GM12878 (cell line): ENCODE measurements at regions not wholly inside any gene's neighbourhood (a gene's known extent, or its start where the extent isn't known, plus 50 kb on each side); places are given as distances from the start of the nearest gene placed in this dataset.

Experiments
- ATAC-seq: fragments of 200-7000 bp; cut with Tn5 transposase; 3 replicates; pipeline ENCODE4 v1.9.1; 2020; ENCODE audit warnings: mild to moderate bottlenecking, moderate library complexity
- BruUV-seq: library from RNA; stranded (reverse); fragments of 400-500 nt; replicated peaks from 2 replicates; lab custom pipeline; 2021; lab: Mats Ljungman, UMichigan
- CTCF ChIA-PET: fragments of 300-600 bp; sonication (Branson Sonifier 250); formaldehyde crosslinking; extraction: SDS; loops from one replicate; lab custom pipeline; 2021; ENCODE audit warnings: inconsistent platforms; lab: Yijun Ruan, JAX
- POLR2A ChIA-PET: fragments of 350-600 bp; formaldehyde crosslinking; extraction: SDS; loops from one replicate; lab custom pipeline; 2021; ENCODE audit warnings: inconsistent platforms; lab: Charles Lee
- RAD21 ChIA-PET: fragments of 300-600 bp; sonication (Branson Sonifier 250); formaldehyde crosslinking; loops from one replicate; lab custom pipeline; 2023; ENCODE audit warnings: antibody characterized with exemption; ENCODE audit not compliant: unreplicated experiment; lab: Charles Lee
- SMC1A ChIA-PET: fragments of 300-600 bp; sonication (Branson Sonifier 250); formaldehyde crosslinking; loops from one replicate; lab custom pipeline; 2023; ENCODE audit not compliant: unreplicated experiment, uncharacterized antibody; lab: Charles Lee
- DNase-seq: peaks from one replicate; pipeline ENCODE4 v3.0.0-alpha.2; 2011; ENCODE audit warnings: low read depth, low spot score
- FAIRE-seq: peaks from 3 replicates; lab custom pipeline; 2011; peaks lifted over from hg19 to GRCh38; lab: Jason Lieb, UNC
- H2AFZ ChIP-seq: 2 replicates; pipeline ENCODE4 v1.6.0; 2011; ENCODE audit warnings: low read depth, low read length, control low read depth; ENCODE audit not compliant: control insufficient read depth
- H3K27ac ChIP-seq: 2 replicates; pipeline ENCODE4 v1.5.1; 2011; ENCODE audit warnings: control low read depth; ENCODE audit not compliant: control insufficient read depth, insufficient read depth
- H3K27me3 ChIP-seq, 2 experiments: replicated peaks in 1 of 2; 2 replicates each; pipeline versions ENCODE4 v1.6.0 to v1.6.1; 2011; ENCODE audit warnings: low read length in 1 of 2; ENCODE audit not compliant: control insufficient read depth in 2 of 2, insufficient read depth in 2 of 2
- H3K36me3 ChIP-seq, 2 experiments: 2 replicates each; pipeline ENCODE4 v1.5.1; 2011; ENCODE audit warnings: low read length in 1 of 2; ENCODE audit not compliant: control insufficient read depth in 2 of 2, insufficient read depth in 2 of 2
- H3K4me1 ChIP-seq: 2 replicates; pipeline ENCODE4 v1.6.1; 2011; ENCODE audit warnings: mild to moderate bottlenecking, low read length, moderate library complexity, mixed read lengths; ENCODE audit not compliant: control insufficient read depth, insufficient read depth
- H3K4me2 ChIP-seq: 2 replicates; pipeline ENCODE4 v1.6.0; 2011; ENCODE audit warnings: control low read depth; ENCODE audit not compliant: control insufficient read depth, insufficient read depth
- H3K4me3 ChIP-seq: fragments of 200-600 bp; sonication (generic); 2 replicates; pipeline ENCODE4 v1.5.1; 2016
- H3K79me2 ChIP-seq: 2 replicates; pipeline ENCODE4 v1.6.0; 2011; ENCODE audit warnings: low read length; ENCODE audit not compliant: control insufficient read depth, insufficient read depth
- H3K9ac ChIP-seq: 2 replicates; pipeline ENCODE4 v1.8.0; 2011; ENCODE audit warnings: low read length, control low read depth, mixed read lengths; ENCODE audit not compliant: control insufficient read depth, insufficient read depth
- H3K9me3 ChIP-seq: replicated peaks from 3 replicates; pipeline ENCODE4 v1.5.1; 2011; ENCODE audit warnings: mild to moderate bottlenecking, low read length; ENCODE audit not compliant: control insufficient read depth, insufficient read depth
- H4K20me1 ChIP-seq: 2 replicates; pipeline ENCODE4 v1.6.0; 2011; ENCODE audit not compliant: control insufficient read depth, insufficient read depth
- CREM ChIP-seq: IDR thresholded peaks from 2 replicates; pipeline ENCODE4 v1.6.1; 2014; ENCODE audit warnings: antibody characterized with exemption, low read depth
- EGR1 ChIP-seq, 2 experiments: IDR thresholded peaks; 1 replicate in 1 of 2; 2 replicates in 1 of 2; pipeline ENCODE4 v1.6.1; 2011 to 2012; ENCODE audit warnings: low read depth in 2 of 2, low read length in 2 of 2, borderline replicate concordance in 1 of 2, mild to moderate bottlenecking in 1 of 2, moderate library complexity in 1 of 2
- GATAD2B ChIP-seq: fragments of 450-650 bp; conservative IDR thresholded peaks from 2 replicates; pipeline ENCODE4 v1.6.1; 2017; ENCODE audit warnings: low read depth, mild to moderate bottlenecking, moderate library complexity
- IRF5 ChIP-seq: fragments of 450-650 bp; IDR thresholded peaks from 2 replicates; pipeline ENCODE4 v1.6.1; 2017; ENCODE audit warnings: borderline replicate concordance
- NFXL1 ChIP-seq: fragments of 450-650 bp; IDR thresholded peaks from 2 replicates; pipeline ENCODE4 v1.6.1; 2017; ENCODE audit warnings: antibody characterized with exemption, mild to moderate bottlenecking, borderline replicate concordance
- NKRF ChIP-seq: fragments of 450-650 bp; conservative IDR thresholded peaks from 2 replicates; pipeline ENCODE4 v1.6.1; 2017; ENCODE audit warnings: mild to moderate bottlenecking, moderate library complexity
- PML ChIP-seq: IDR thresholded peaks from 2 replicates; pipeline ENCODE4 v1.6.1; 2012; ENCODE audit warnings: low read length, inconsistent platforms
- ZNF384 ChIP-seq: IDR thresholded peaks from 2 replicates; pipeline ENCODE4 v1.6.1; 2012; ENCODE audit warnings: low read depth, mild to moderate bottlenecking, low read length, improper control_type of control experiment, borderline replicate concordance
- WGBS: methylation state at CpG from one replicate; pipeline ENCODE4 v1.1.6; 2016; ENCODE audit warnings: low lambda C conversion rate; ENCODE audit not compliant: insufficient replicate concordance, insufficient coverage; ENCODE audit errors: missing lambda C conversion rate; 5-methylcytosine and 5-hydroxymethylcytosine counted together
- in situ Hi-C: fragments of 300-500 bp; cut with MboI; formaldehyde crosslinking; loops from 9 replicates; pipeline ENCODE4 v1.14.3; 2018; ENCODE audit warnings: mixed read lengths
- intact Hi-C: fragments of 100-400 bp; cut with micrococcal nuclease; formaldehyde crosslinking; loops from one replicate; pipeline ENCODE4 v1.14.2; 2022; ENCODE audit not compliant: unreplicated experiment

- Histone ChIP-seq H3K4me2 (no peak overlapping the region), H3K27ac (no peak overlapping the region), H3K9ac (no peak overlapping the region), H3K9me3 (no peaks in the 10 kb centered on the region; the same call in 2 of the 3 replicates), H3K4me3 (no peak overlapping the region), H4K20me1 (no peaks in the 10 kb centered on the region), H3K36me3 (no peaks in the 10 kb centered on the region)
- RAD21 ChIA-PET, result no interaction called here
- in situ Hi-C loops, result no loop called here
- no peak for DNase-seq
- ATAC-seq, result no peak
- no peak for TF ChIP-seq CREM
- TF ChIP-seq, all 136 proteins: peak for 0
- Histone ChIP-seq H3K4me1 (no peaks in the 10 kb centered on the region), H3K79me2 (no peaks in the 10 kb centered on the region), H3K27me3 (no peaks in the 10 kb centered on the region), H2AFZ (no peak overlapping the region)
- SMC1A ChIA-PET, result interaction anchor here (0.7 kb wide), 1 partner anchor 78 kb away, joined by 3 read pairs; no protein-coding TSS in a partner anchor
- BruUV-seq, result no TSS peak
- no peak for FAIRE-seq
- intact Hi-C loops, result no loop called here
- CTCF ChIA-PET, result no interaction called here
- POLR2A ChIA-PET, result no interaction called here
These were observed 131.9 kb upstream of the ATP1B1 start for GRCh38 chr1:168974611-168975010.

GRCh38 chr1:168976267-168976666, 130.2 kb upstream of the ATP1B1 start:
- TF ChIP-seq NFXL1 (no peak), IRF5 (no peak), NKRF (no peak), PML (no peak), EGR1 (IDR thresholded peaks at IDR 0.05; ENCODE audit: borderline replicate concordance in 1 of 2, low read depth in 2 of 2, low read length in 2 of 2) (no peak), ZNF384 (no peak), GATAD2B (no peak)
- DNase-seq (no peak), FAIRE-seq (no peak), ATAC-seq (no peak)
- H4K20me1 ChIP-seq, result no peaks in the 10 kb centered on the region
- no TSS peak for BruUV-seq
- ChIA-PET CTCF (no interaction called here), POLR2A (interaction anchor here (0.8 kb wide), 1 partner anchor 18 kb away, joined by 3 read pairs; no protein-coding TSS in a partner anchor), RAD21 (no interaction called here), SMC1A (interaction anchor here (0.6 to 1.4 kb wide), 2 partner anchors 37 to 133 kb away, joined by 3 to 4 read pairs; no protein-coding TSS in a partner anchor)
- intact Hi-C loops (no loop called here), in situ Hi-C loops (no loop called here)
- H3K79me2 ChIP-seq, result no peaks in the 10 kb centered on the region
- no peaks in the 10 kb centered on the region; the same call in 2 of the 3 replicates for H3K9me3 ChIP-seq
- H2AFZ ChIP-seq, result no peak overlapping the region
- no peak overlapping the region for H3K9ac ChIP-seq
- H3K27ac ChIP-seq, result no peak overlapping the region
- H3K4me2 ChIP-seq, result no peak overlapping the region
- H3K27me3 ChIP-seq, result no peaks in the 10 kb centered on the region
- H3K4me1 ChIP-seq, result no peaks in the 10 kb centered on the region
- 0% methylated on average over 1 of the region's 1 CpG for WGBS
- H3K36me3 ChIP-seq, result no peaks in the 10 kb centered on the region
- H3K4me3 ChIP-seq, result no peak overlapping the region
